GM21786 (cell line): ENCODE measurements at regions not wholly inside any gene's neighbourhood (a gene's known extent, or its start where the extent isn't known, plus 50 kb on each side); places are given as distances from the start of the nearest gene placed in this dataset.
A peak's percentile ranks its signal among the peaks of the same experiment; 100 is the strongest.
"Not testable (repeated sequence)": the region's sequence is repeated elsewhere in the genome, so short reads cannot be mapped to it uniquely, and the experiment has no call there.

ENCODE experiments used
- ATAC-seq: cut with Tn5 transposase; IDR thresholded peaks from one replicate; pipeline ENCODE4 v1.9.1; 2021; ENCODE audit not compliant: unreplicated experiment

- ATAC-seq: no peak
These were observed 50.0 kb upstream of the EMX2 start for GRCh38 chr10:117492504-117492903.

- ATAC-seq: no peak
These were observed 54.5 kb upstream of the EMX2 start for GRCh38 chr10:117488004-117488403.

GRCh38 chr10:117486606-117487005, 55.9 kb upstream of the EMX2 start:
- no peak for ATAC-seq

GRCh38 chr10:117483056-117483590, 59.4 kb upstream of the EMX2 start:
- no peak for ATAC-seq

DNA sequence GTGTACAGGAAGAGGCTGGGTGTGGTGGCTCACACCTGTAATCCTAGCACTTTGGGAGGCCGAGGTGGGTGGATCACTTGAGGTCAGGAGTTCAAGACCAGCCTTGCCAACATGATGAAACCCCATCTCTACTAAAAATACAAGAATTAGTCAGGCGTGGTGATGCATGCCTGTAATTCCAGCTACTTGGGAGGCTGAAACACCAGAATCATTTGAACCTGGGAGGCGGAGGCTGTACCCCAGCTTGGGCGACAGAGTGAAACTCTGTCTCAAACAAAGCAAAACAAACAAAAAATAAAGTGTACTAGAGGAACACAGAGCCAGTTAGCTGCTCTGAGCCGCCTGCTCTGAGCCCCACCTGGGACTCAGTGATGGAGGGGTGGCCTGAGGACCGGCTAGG, 61.5 kb upstream of the EMX2 start:
- ATAC-seq: not testable (repeated sequence)

DNA sequence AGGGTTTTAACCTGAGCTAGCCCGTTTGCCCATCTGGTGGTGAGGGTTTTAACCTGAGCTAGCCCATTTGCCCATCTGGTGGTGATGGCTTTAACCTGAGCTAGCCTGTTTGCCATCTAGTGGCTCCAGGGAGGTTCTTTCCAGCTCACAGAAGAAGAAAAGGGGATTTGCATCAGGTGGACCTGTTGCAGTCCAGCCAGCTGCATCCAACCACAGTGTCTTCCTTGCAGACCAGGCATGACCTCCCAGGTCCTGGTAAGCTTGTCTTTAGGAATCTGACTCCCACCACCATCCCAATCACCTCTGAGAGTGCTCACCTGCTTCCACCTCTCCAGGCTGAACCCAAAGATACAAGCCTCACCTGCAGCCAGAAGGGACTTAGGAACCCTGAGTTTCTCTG, 62.4 kb upstream of the EMX2 start:
- no peak for ATAC-seq

DNA sequence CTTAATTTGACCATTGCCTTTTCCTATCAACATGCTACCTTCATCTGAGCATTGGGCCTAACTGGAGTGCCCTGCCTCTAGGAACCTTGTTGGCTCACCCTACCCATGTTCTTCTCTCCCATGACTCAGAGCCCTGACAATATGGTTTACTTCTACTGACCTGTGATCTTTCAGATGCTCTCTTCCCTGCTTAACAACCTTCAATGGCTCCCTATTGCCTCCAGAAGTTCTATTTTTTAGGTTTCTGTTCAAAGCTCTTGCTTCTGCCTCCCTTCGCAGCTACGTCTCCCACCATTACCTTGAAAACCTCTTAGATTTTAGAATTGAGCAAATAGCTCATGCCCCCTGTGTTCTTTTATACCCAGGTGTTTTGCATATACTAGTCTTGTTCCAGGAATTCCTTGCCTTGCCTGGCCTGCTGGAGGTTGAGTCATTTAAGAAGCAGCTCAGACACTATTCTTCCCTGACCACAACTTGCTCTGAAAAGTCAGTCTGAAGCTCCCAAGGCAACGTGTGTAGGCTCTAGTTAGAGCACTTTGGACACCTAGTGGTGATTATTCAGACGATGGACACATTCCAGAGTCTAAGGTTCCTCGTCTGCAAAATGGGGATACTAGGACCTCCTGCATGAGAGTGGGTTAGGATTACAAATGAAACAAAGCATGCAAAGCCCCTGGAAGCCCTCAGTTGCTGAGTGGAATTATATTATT, 64.4 kb upstream of the EMX2 start:
- ATAC-seq: no peak

DNA sequence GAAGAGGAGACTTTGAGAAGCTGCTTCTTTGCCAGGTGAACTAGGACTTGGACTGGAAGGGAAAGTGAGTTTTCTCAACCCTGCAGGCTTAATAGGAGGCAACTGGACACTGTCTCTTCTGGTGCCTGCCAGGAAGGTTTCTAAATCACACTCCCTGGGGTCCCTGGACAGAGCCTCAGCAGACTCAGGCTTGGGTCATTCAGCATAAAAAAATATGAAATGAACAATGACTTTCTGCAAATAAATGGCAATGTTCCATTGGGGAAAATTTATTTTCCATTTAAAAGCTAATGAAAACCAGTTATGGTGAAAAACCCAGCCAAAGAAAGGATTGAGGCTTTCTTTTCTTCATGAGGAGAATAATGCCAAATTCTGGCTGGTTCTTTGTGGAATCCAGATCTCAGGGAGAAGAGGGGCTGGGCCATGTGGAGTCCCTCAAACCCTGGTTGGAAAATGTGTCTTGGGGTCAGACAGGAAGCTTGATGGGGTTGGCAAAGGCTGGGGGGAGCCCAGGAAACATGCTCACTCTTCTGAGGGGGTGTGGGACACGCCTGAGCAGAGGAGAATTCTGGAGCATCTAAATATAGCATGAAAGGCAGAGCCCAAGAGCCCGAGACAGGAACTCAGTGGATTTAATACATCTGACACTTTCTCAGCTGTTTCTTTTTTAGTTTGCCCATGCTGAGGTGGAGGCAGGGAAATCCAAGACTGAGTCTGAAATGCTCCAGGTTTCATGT, 65.2 kb upstream of the EMX2 start:
- ATAC-seq: no peak

DNA sequence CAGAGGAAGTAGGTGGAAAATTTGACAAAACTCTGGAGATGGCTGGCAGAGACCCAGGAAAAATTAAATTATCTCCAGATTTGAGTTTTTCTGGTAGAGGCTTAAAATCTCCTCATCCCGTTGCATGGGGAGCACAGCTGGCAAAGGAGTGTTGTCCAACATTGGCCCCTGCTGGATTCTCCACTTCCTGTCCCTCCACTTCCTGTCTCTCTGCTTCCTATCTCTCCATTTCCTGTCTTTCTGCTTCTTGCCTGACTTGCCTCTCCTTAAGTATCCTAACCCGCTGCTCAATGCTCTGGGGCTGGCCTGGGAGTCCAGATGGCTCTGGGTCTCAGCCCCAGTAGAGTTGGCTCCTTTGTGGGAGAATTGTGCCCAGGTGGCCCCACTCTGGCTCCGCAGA, 65.8 kb upstream of the EMX2 start:
- ATAC-seq: no peak

- ATAC-seq: no peak
These were observed 66.3 kb upstream of the EMX2 start for GRCh38 chr10:117476281-117476680.

- peak; percentile 74 for ATAC-seq
These were observed 69.7 kb upstream of the EMX2 start for GRCh38 chr10:117472872-117473271.

GRCh38 chr10:117471344-117471874, 71.1 kb upstream of the EMX2 start:
- ATAC-seq: no peak

DNA sequence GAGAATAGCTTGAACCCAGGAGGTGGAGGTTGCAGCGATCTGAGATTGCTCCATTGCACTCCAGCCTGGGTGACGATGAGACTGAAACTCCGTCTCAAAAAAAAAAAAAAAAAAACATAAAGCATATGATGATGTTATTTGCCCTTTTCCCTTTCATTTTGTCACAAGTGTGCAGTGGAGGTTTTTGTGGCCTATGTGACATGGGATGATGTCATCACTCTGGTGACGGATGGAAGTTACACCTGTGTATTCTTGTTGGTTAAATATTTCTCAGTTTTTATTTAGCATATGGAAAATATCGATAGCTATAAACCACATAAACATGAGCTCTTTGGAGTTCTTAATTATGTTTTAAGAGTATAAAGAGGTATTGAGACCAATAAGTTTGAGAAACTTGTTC, 71.8 kb upstream of the EMX2 start:
- ATAC-seq: no peak

GRCh38 chr10:117468665-117469064, 73.9 kb upstream of the EMX2 start:
- ATAC-seq: no peak

DNA sequence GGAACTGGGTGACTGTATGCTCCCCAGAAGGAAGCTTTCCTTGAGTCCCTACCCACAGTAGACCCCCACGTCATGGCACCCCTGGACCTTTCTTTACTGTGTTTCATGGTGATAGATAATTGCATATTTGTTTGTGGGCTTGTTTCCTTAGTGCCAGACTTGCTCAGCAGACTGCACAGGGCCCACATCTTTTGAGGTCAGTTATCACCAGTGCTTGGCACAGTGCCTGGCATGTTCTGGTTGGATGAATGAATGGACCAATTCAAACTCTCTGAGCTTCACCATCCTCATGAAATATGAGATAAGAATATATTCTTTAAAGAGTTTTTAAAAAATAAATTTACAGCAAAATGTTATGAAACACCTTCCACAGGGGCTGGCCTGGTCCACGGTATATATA, 78.4 kb upstream of the EMX2 start:
- ATAC-seq: no peak

DNA sequence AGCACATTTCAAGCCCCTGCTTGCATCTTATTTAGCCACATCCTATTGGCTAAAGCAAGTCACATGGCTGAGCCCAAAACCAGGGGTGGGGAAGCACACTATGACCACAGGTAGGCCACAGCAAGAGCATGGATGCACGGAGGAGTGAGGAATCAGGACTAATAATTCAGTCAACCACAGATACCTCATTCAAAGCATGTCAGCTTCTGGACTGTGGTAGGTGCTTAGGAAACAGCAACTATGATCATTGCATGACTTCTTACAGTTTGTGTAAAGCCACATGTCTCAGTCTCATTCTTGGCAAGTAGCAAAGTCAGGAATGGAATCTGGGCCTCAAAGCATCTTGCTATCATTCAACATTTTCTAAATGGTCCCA, 79.0 kb upstream of the EMX2 start:
- ATAC-seq: no peak

DNA sequence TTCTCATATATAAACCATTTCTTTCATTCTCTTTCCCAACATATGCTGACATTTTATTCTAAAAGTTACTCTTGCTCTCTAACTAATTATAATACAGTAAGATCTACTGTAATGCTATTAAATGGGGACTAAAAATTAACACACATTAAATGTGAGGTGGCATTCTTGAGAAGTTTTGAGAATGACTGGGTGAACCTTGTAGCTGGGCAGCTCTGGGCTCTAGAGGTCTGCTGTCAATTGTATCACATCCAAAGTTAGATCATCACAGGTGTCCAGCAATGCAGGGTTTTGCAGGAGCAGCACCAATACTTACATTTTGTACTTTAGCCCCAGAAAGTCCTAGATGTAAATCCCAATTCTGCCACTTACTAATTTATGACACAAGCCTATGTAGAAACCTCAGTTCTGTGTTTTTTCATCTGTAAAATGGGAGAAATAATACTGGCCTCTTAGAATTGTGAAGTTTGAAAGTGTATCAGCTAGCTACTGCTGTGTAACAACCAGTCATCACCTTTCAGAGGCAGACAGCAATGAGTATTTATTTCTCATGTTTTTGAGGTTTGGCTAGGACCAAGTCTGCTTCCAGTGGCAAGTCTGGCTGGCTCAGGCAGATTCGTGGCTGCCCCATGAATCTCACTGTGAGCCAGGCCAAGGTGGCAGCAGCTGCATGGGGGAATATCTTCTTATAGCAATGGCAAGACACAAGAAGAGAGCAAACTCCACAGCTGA, 79.6 kb upstream of the EMX2 start:
- ATAC-seq: no peak

DNA sequence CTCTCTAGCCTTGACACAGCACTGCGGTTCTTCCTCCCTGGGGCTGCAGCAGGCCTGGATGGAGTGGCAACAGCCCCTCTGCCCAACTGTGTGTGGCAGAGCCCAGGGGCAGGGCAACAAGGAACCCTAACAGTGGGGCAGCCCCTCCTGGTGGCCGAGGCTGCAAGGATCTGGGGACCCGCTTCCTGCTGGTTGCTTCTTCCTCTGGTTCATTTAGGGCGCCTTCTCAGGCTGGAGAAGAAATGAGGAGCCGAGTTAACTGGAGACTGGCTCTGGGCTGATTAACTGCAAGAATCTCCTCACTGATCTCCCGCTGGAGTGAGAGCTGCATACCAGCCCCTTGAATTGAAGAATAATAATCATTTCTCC, 80.1 kb upstream of the EMX2 start:
- no peak for ATAC-seq

DNA sequence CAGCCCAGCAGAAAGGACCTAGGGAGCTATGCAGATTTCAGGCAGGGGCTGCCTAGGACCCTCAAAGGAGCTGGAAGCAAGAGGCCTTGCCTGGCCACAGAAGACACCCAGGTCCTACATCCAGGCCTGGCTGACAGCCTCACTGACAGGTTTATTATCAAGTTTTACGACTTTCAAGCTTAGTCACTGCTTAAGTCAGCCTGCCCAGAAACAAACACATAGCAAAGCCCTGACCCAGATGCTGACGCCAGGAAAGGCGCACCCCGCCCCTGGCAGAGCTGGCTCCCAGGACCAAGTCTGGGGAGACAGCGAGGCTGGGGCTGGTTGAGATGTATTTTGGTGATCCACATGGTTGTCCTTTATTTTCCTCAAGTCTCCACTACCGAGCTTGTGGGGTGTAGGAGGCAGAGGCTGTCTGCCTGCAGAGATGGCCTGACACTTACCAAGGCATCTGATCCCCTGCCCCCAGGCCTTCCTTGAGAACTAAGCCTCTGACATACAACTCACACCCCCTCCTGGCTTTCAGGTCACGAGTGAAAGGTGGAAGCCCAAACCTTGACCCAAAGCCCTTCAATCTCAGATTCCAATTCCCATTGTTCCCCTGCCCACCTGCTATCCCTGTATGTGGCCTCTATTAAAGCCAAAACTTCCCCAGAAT, 80.7 kb upstream of the EMX2 start:
- ATAC-seq: no peak

- no peak for ATAC-seq
These were observed 81.4 kb upstream of the EMX2 start for GRCh38 chr10:117460846-117461765.
